ENCODE measurements at regions not wholly inside any gene's neighbourhood (a gene's known extent, or its start where the extent isn't known, plus 50 kb on each side); places are given as distances from the start of the nearest gene placed in this dataset.

- Histone ChIP-seq H3K27ac (ENCODE audit: insufficient read depth, low read length, poor library complexity, severe bottlenecking) (no peak overlapping the region), H3K4me3 (ENCODE audit: low read depth, low read length) (no peak overlapping the region), H3K9me3 (ENCODE audit: control insufficient read depth in 2 of 2, low read length in 2 of 2) (no peaks in the 10 kb centered on the region), H3K36me3 (ENCODE audit: control insufficient read depth, insufficient read depth, low read length) (no peaks in the 10 kb centered on the region), H3K4me1 (ENCODE audit: control insufficient read depth, insufficient read depth, low read length, poor library complexity, severe bottlenecking) (no peaks in the 10 kb centered on the region), H3K27me3 (ENCODE audit: control insufficient read depth, insufficient read depth, low read length) (no peaks in the 10 kb centered on the region)
- no peak overlapping the region for H3K27ac Mint-ChIP-seq
- H3K9me3 Mint-ChIP-seq, result peaks cover 0 to 5% (median 3%) of the 10 kb centered on the region in 7 donors
- DNase-seq, result no peak
- H3K27me3 Mint-ChIP-seq, result no peaks in the 10 kb centered on the region
- H3K4me1 Mint-ChIP-seq, result peaks cover 0 to 4% (median 3%) of the 10 kb centered on the region in 4 donors
- no peak for ATAC-seq (ENCODE audit: low read depth in 2 of 2)
- no peaks in the 10 kb centered on the region for H3K36me3 Mint-ChIP-seq
- no peak overlapping the region for H3K4me3 Mint-ChIP-seq
These were observed 90.2 kb upstream of the TMEM18 start for GRCh38 chr2:767440-767839.

- Mint-ChIP-seq H3K4me1 (peaks cover 0 to 4% (median 3%) of the 10 kb centered on the region in 4 donors), H3K27ac (peak overlapping the region in 1 of 3 donors; percentile 35), H3K9me3 (peaks cover 0 to 5% (median 4%) of the 10 kb centered on the region in 7 donors), H3K36me3 (no peaks in the 10 kb centered on the region), H3K4me3 (peak overlapping the region in 1 of 4 donors; percentile 35), H3K27me3 (no peaks in the 10 kb centered on the region)
- Histone ChIP-seq H3K27ac (ENCODE audit: insufficient read depth, low read length, poor library complexity, severe bottlenecking) (no peak overlapping the region), H3K27me3 (ENCODE audit: control insufficient read depth, insufficient read depth, low read length) (no peaks in the 10 kb centered on the region), H3K4me3 (ENCODE audit: low read depth, low read length) (no peak overlapping the region), H3K9me3 (ENCODE audit: control insufficient read depth in 2 of 2, low read length in 2 of 2) (no peaks in the 10 kb centered on the region), H3K36me3 (ENCODE audit: control insufficient read depth, insufficient read depth, low read length) (no peaks in the 10 kb centered on the region), H3K4me1 (ENCODE audit: control insufficient read depth, insufficient read depth, low read length, poor library complexity, severe bottlenecking) (no peaks in the 10 kb centered on the region)
- ATAC-seq (ENCODE audit: low read depth in 2 of 2) (no peak), DNase-seq (no peak)
These were observed 89.0 kb upstream of the TMEM18 start for GRCh38 chr2:766255-766654.

GRCh38 chr2:765369-765768, 88.2 kb upstream of the TMEM18 start:
- H3K4me3 Mint-ChIP-seq, result no peak overlapping the region
- H3K9me3 ChIP-seq (ENCODE audit: control insufficient read depth in 2 of 2, low read length in 2 of 2), result no peaks in the 10 kb centered on the region
- H3K36me3 Mint-ChIP-seq, result no peaks in the 10 kb centered on the region
- H3K27ac ChIP-seq (ENCODE audit: insufficient read depth, low read length, poor library complexity, severe bottlenecking), result no peak overlapping the region
- DNase-seq (no peak), ATAC-seq (ENCODE audit: low read depth in 2 of 2) (no peak)
- H3K27ac Mint-ChIP-seq, result no peak overlapping the region
- H3K27me3 Mint-ChIP-seq, result peaks cover 4% of the 10 kb centered on the region
- H3K9me3 Mint-ChIP-seq, result peaks cover 0 to 5% (median 4%) of the 10 kb centered on the region in 7 donors
- H3K4me1 Mint-ChIP-seq, result peaks cover 0 to 4% (median 2%) of the 10 kb centered on the region in 4 donors
- H3K36me3 ChIP-seq (ENCODE audit: control insufficient read depth, insufficient read depth, low read length), result no peaks in the 10 kb centered on the region
- H3K4me1 ChIP-seq (ENCODE audit: control insufficient read depth, insufficient read depth, low read length, poor library complexity, severe bottlenecking), result no peaks in the 10 kb centered on the region
- no peak overlapping the region for H3K4me3 ChIP-seq (ENCODE audit: low read depth, low read length)
- no peaks in the 10 kb centered on the region for H3K27me3 ChIP-seq (ENCODE audit: control insufficient read depth, insufficient read depth, low read length)

- no peaks in the 10 kb centered on the region for H3K9me3 ChIP-seq (ENCODE audit: control insufficient read depth in 2 of 2, low read length in 2 of 2)
- no peak for ATAC-seq (ENCODE audit: low read depth in 2 of 2)
- DNase-seq, result no peak
- Mint-ChIP-seq H3K4me3 (no peak overlapping the region), H3K36me3 (no peaks in the 10 kb centered on the region), H3K27me3 (peaks cover 8% of the 10 kb centered on the region), H3K9me3 (peaks cover 0 to 5% (median 1%) of the 10 kb centered on the region in 7 donors), H3K4me1 (peaks cover 0 to 4% (median under 1%) of the 10 kb centered on the region in 4 donors), H3K27ac (no peak overlapping the region)
- H3K4me3 ChIP-seq (ENCODE audit: low read depth, low read length), result no peak overlapping the region
- no peaks in the 10 kb centered on the region for H3K4me1 ChIP-seq (ENCODE audit: control insufficient read depth, insufficient read depth, low read length, poor library complexity, severe bottlenecking)
- H3K27ac ChIP-seq (ENCODE audit: insufficient read depth, low read length, poor library complexity, severe bottlenecking), result no peak overlapping the region
- no peaks in the 10 kb centered on the region for H3K36me3 ChIP-seq (ENCODE audit: control insufficient read depth, insufficient read depth, low read length)
- no peaks in the 10 kb centered on the region for H3K27me3 ChIP-seq (ENCODE audit: control insufficient read depth, insufficient read depth, low read length)
These were observed 86.7 kb upstream of the TMEM18 start for GRCh38 chr2:763766-764525.

GRCh38 chr2:762646-763045, 85.4 kb upstream of the TMEM18 start:
- H3K4me1 ChIP-seq (ENCODE audit: control insufficient read depth, insufficient read depth, low read length, poor library complexity, severe bottlenecking), result no peaks in the 10 kb centered on the region
- Mint-ChIP-seq H3K27ac (no peak overlapping the region), H3K27me3 (peaks cover 14% of the 10 kb centered on the region), H3K36me3 (no peaks in the 10 kb centered on the region), H3K9me3 (peaks cover 0 to 2% (median 0%) of the 10 kb centered on the region in 7 donors), H3K4me3 (no peak overlapping the region), H3K4me1 (peaks cover 0 to 4% (median under 1%) of the 10 kb centered on the region in 4 donors)
- H3K27me3 ChIP-seq (ENCODE audit: control insufficient read depth, insufficient read depth, low read length), result no peaks in the 10 kb centered on the region
- no peak overlapping the region for H3K27ac ChIP-seq (ENCODE audit: insufficient read depth, low read length, poor library complexity, severe bottlenecking)
- no peaks in the 10 kb centered on the region for H3K9me3 ChIP-seq (ENCODE audit: control insufficient read depth in 2 of 2, low read length in 2 of 2)
- H3K36me3 ChIP-seq (ENCODE audit: control insufficient read depth, insufficient read depth, low read length), result no peaks in the 10 kb centered on the region
- ATAC-seq (ENCODE audit: low read depth in 2 of 2) (no peak), DNase-seq (no peak)
- H3K4me3 ChIP-seq (ENCODE audit: low read depth, low read length), result no peak overlapping the region

GRCh38 chr2:761384-761783, 84.2 kb upstream of the TMEM18 start:
- Mint-ChIP-seq H3K36me3 (no peaks in the 10 kb centered on the region), H3K4me3 (no peak overlapping the region), H3K27ac (peak overlapping the region in 1 of 3 donors; percentile 27), H3K27me3 (peaks cover 14% of the 10 kb centered on the region), H3K4me1 (peaks cover 0 to 4% (median under 1%) of the 10 kb centered on the region in 4 donors), H3K9me3 (peaks cover 0 to 4% (median 0%) of the 10 kb centered on the region in 7 donors)
- Histone ChIP-seq H3K4me3 (ENCODE audit: low read depth, low read length) (no peak overlapping the region), H3K27me3 (ENCODE audit: control insufficient read depth, insufficient read depth, low read length) (peaks cover 2% of the 10 kb centered on the region), H3K27ac (ENCODE audit: insufficient read depth, low read length, poor library complexity, severe bottlenecking) (no peak overlapping the region), H3K9me3 (ENCODE audit: control insufficient read depth in 2 of 2, low read length in 2 of 2) (no peaks in the 10 kb centered on the region), H3K36me3 (ENCODE audit: control insufficient read depth, insufficient read depth, low read length) (no peaks in the 10 kb centered on the region), H3K4me1 (ENCODE audit: control insufficient read depth, insufficient read depth, low read length, poor library complexity, severe bottlenecking) (no peaks in the 10 kb centered on the region)
- DNase-seq (no peak), ATAC-seq (ENCODE audit: low read depth in 2 of 2) (no peak)

GRCh38 chr2:760001-760400, 82.8 kb upstream of the TMEM18 start:
- Histone ChIP-seq H3K9me3 (ENCODE audit: control insufficient read depth in 2 of 2, low read length in 2 of 2) (no peaks in the 10 kb centered on the region), H3K27me3 (ENCODE audit: control insufficient read depth, insufficient read depth, low read length) (peaks cover 2% of the 10 kb centered on the region), H3K36me3 (ENCODE audit: control insufficient read depth, insufficient read depth, low read length) (no peaks in the 10 kb centered on the region), H3K27ac (ENCODE audit: insufficient read depth, low read length, poor library complexity, severe bottlenecking) (no peak overlapping the region), H3K4me1 (ENCODE audit: control insufficient read depth, insufficient read depth, low read length, poor library complexity, severe bottlenecking) (no peaks in the 10 kb centered on the region), H3K4me3 (ENCODE audit: low read depth, low read length) (no peak overlapping the region)
- no peak overlapping the region for H3K27ac Mint-ChIP-seq
- H3K4me3 Mint-ChIP-seq, result no peak overlapping the region
- H3K9me3 Mint-ChIP-seq, result peaks cover 0 to 4% (median 0%) of the 10 kb centered on the region in 7 donors
- ATAC-seq (ENCODE audit: low read depth in 2 of 2) (no peak), DNase-seq (no peak)
- no peaks in the 10 kb centered on the region for H3K36me3 Mint-ChIP-seq
- peaks cover 18% of the 10 kb centered on the region for H3K27me3 Mint-ChIP-seq
- peaks cover 0 to 4% (median under 1%) of the 10 kb centered on the region in 4 donors for H3K4me1 Mint-ChIP-seq
